ENCODE measurements at regions not wholly inside any gene's neighbourhood (a gene's known extent, or its start where the extent isn't known, plus 50 kb on each side); places are given as distances from the start of the nearest gene placed in this dataset.
"Not testable (repeated sequence)": the region's sequence is repeated elsewhere in the genome, so short reads cannot be mapped to it uniquely, and the experiment has no call there.

DNA sequence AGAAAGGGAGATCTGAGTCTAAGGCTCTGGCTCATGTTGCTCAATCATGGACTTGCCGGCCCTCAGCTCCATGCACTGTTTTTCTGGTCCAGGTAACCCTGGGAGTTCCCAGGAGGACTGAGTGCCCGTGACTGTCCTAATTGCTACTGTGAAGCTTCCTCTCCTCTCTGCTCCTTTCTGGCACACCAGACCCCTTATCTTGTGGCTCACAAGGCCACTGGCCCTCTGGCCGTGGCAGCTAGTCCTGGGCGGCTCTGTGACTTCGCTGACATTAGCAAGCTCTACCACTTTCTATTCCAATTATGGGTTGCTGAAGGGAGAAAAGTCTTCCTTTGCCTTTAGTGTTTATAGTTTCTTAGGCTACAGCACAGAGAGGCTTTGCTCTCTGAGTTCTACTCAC is 380.2 kb downstream of the RWDD3 start:
- DNase-seq (ENCODE audit: low spot score): no peak

GRCh38 chr1:95615421-95615820 is 381.4 kb downstream of the RWDD3 start:
- DNase-seq (ENCODE audit: low spot score): no peak

GRCh38 chr1:95620076-95620475 is 386.1 kb downstream of the RWDD3 start:
- DNase-seq (ENCODE audit: low spot score): no peak

- DNase-seq (ENCODE audit: low spot score): no peak
These were observed 388.6 kb downstream of the RWDD3 start for GRCh38 chr1:95622609-95623008.

- DNase-seq (ENCODE audit: low spot score): no peak
These were observed 391.2 kb downstream of the RWDD3 start for GRCh38 chr1:95625224-95625623.

GRCh38 chr1:95627244-95627643 is 393.2 kb downstream of the RWDD3 start:
- DNase-seq (ENCODE audit: low spot score): no peak

GRCh38 chr1:95631695-95632094 is 397.7 kb downstream of the RWDD3 start:
- no peak for DNase-seq (ENCODE audit: low spot score)

DNA sequence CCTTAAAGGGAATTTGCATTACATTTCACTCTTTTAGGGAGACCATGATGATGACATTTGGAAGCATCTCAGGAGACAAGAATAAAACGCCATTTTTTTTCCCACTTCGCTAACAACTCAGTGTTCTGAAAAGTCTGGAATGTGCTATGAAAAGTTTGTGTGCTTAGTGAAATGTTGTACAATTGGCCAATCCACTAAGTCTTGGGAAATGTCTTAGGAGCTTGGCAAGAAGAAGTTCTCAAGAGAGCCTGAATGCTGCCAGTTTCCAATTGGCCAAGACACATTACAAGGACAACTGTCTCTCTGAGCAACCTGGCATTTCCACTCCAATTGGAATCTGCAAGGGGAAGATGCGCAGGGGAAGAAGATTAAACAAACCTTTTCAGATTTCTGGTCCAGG is 401.8 kb downstream of the RWDD3 start:
- DNase-seq (ENCODE audit: low spot score): no peak

DNA sequence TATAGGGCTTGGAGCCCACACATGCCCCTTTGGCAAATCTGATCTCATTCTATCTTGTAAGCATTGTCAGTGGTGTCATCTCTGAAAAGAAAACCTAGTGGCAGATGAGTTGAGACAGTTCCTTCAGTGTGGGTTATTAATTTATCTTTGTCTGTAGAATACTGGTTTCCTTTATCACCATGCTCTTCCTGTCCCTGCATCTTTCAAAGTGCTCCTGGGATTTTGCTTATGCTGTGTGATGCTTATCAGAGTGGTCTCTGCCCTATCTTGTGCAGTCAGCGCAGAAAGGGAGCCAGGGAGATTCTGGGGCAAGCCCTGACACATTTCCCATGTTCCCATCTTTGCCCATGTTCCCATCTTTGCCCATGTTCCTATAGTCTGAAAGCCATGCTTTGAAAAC is 402.9 kb downstream of the RWDD3 start:
- DNase-seq (ENCODE audit: low spot score): no peak

- no peak for DNase-seq (ENCODE audit: low spot score)
These were observed 406.7 kb downstream of the RWDD3 start for GRCh38 chr1:95640746-95641145.

GRCh38 chr1:95641386-95641785 is 407.4 kb downstream of the RWDD3 start:
- no peak for DNase-seq (ENCODE audit: low spot score)

DNA sequence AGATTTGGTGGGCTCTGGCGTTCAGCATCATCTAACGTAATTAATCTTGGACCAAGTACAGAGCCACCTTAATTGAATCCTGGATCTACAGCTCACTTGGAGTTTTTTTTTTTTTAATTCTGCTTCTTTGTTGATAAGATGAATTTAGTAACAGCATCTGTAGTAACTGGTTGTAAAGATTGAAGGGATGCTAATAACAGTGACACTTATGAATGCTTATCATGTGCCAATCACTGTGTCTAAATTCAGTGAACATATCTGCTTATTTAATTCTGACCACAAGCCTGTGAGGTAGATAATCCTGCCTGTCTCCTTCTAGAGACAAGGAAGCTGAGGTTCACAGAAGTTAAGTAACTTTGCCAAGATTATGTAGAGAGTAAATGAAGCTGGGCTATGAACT is 408.0 kb downstream of the RWDD3 start:
- DNase-seq (ENCODE audit: low spot score): no peak

DNA sequence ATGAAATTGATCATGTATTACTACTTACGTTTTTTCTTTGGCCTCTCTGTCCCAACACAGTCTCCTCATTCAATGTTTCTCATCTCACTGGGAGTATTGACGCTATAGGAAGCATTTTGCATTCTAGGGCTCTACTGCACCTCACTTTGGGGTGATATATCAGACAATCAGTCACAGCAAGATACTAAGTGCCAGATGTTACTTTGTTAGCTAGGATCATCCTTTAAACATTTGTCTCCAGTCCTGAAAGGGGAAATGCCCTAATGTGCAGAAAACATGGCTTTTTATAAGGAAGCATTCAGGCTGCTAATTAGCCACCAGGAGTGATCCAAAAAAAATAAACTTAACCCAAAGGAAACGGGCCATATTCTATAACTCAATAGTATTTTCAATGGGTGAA is 409.1 kb downstream of the RWDD3 start:
- no peak for DNase-seq (ENCODE audit: low spot score)

GRCh38 chr1:95645126-95645525 is 411.1 kb downstream of the RWDD3 start:
- DNase-seq (ENCODE audit: low spot score): not testable (repeated sequence)

- DNase-seq (ENCODE audit: low spot score): no peak
These were observed 416.6 kb downstream of the RWDD3 start for GRCh38 chr1:95650631-95651030.

GRCh38 chr1:95652423-95652965 is 418.5 kb downstream of the RWDD3 start:
- DNase-seq (ENCODE audit: low spot score): no peak

DNA sequence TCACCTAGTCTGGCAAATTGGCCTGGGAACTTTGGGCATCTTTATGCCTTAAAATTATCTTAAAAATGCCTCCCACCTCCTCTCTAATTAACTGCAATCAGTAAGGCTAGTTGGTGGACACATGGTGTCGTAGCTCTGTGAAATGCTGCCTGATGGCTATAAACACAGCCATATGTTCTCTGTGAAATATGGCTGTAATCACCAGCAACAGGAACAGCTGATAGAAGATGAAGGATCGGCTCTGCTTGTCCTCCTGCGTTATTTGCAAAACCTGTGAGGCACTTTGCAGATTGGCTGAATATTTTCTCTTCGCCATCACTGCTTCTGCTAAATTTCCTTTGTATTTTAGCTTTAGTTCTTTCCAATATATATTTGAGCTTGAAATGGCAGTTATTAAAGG is 419.6 kb downstream of the RWDD3 start:
- no peak for DNase-seq (ENCODE audit: low spot score)

GRCh38 chr1:95655321-95656020 is 421.5 kb downstream of the RWDD3 start:
- no peak for DNase-seq (ENCODE audit: low spot score)

DNA sequence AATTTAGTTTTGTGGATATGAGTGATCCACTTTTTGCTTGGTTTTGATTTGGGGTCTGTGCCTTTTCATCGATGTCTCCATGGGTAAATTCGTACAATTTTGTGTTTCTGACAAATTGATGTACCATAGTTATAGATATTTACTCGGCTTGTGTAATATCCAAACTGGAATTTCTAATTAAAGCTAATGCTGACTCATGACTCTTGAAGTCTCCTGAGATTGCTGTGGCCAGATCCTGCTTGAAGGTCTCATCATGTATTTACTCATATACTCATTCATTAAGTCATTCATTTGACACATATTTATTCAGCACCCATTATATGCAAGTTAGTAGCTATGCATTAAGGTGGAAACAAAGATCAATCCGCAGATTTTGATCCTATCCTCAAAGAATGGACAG is 423.2 kb downstream of the RWDD3 start:
- DNase-seq (ENCODE audit: low spot score): no peak

DNA sequence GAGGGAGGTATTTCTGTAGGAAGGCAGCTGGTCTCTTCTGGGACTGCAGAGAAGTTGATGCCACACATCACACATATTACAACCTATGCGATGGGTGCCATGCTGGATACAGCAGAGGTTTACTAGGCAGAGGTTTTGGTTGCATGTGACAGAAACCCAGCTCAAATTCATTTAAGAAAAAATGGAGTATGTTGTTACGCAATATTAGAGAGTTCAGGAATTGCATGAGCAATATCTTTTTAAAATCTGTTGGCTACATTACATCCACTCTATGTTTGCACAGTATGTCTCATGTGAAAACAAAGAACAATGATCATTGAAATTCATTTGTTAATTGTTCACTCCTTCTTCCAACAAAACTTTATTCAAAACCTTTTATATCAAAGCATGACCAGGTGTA is 425.2 kb downstream of the RWDD3 start:
- DNase-seq (ENCODE audit: low spot score): no peak

DNA sequence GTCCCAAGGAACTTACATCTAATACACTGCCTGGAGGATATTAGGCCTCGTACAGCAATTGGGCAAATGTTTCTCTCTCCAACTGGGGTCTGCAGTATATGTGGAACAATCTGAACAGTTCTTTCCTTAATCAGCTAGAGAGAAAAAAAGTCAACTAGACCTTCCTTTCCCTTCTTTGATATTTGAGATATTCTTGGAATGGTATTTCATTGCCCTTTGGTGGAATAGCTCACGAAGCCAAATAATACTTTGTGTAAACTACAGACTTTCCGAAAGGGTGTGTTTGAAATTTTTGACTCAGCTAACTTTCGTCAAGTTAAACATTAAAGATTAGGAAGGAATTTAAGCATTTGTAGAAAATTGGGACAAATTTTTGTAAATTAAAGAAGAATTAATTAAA is 425.6 kb downstream of the RWDD3 start:
- DNase-seq (ENCODE audit: low spot score): no peak

DNA sequence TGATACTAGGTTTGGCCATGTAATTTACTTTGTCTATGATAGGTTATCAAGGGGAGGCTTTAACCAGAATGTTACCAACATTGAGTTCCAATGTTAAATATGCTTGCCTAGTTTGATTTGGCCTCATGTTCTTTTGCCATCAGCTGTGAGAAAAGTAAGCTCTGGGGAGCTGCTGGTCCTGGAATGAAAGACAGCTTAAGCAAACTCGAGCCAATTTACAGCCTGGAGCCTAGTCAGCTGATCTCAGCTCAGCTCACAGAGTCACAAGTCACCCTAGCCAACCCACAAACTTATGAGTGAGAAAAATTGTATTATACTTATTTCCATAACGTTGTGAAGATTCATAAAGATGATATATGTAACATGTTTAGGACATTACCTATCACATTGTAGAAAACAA is 426.7 kb downstream of the RWDD3 start:
- no peak for DNase-seq (ENCODE audit: low spot score)

- not testable (repeated sequence) for DNase-seq (ENCODE audit: low spot score)
These were observed 429.5 kb downstream of the RWDD3 start for GRCh38 chr1:95663530-95663929.

DNA sequence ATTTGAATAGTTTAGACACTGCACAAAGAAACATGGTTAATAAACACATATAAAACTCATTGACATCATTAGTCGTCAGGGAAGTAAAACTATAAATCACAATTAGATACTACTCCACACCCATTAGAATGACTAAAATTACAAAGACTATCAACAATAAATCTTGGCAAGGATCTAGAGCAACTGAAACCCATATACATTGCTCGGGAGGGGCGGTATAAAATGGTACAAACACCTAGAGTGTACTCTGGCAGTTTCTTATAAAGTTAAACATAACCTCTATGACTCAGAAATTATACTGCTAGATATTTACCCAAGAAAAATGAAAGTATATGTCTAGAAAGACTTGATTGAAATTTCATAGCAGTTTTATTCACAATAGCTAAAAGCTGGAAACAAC is 434.2 kb downstream of the RWDD3 start:
- DNase-seq (ENCODE audit: low spot score): no peak

All from germinal center (tissue), 1 donor.